Vagina (tissue), 2 donors: ENCODE measurements at regions not wholly inside any gene's neighbourhood (a gene's known extent, or its start where the extent isn't known, plus 50 kb on each side); places are given as distances from the start of the nearest gene placed in this dataset.
A peak's percentile ranks its signal among the peaks of the same experiment; 100 is the strongest.

Experiments
- DNase-seq, 2 donors: peaks; one replicate each; pipeline ENCODE4 v3.0.0-alpha.2; 2017; ENCODE audit errors: extremely low spot score in 2 of 2
- H3K27ac ChIP-seq: fragments of 200-600 bp; sonication (generic); one replicate; pipeline ENCODE4 v1.5.1; 2019
- H3K27me3 ChIP-seq: fragments of 200-600 bp; sonication (generic); one replicate; pipeline ENCODE4 v1.5.1; 2019
- H3K36me3 ChIP-seq, 2 donors: fragments of 200-600 bp; sonication (generic); one replicate each; pipeline ENCODE4 v1.5.1; 2017 to 2019
- H3K4me1 ChIP-seq: fragments of 200-600 bp; sonication (generic); one replicate; pipeline ENCODE4 v1.5.1; 2019
- H3K4me3 ChIP-seq, 2 donors: fragments of 200-600 bp; sonication (generic); 1 replicate in 1 of 2; 2 replicates in 1 of 2; pipeline ENCODE4 v1.5.1; 2016 to 2019
- H3K9me3 ChIP-seq: fragments of 200-600 bp; sonication (generic); one replicate; pipeline ENCODE4 v1.5.1; 2019
- CTCF ChIP-seq, 3 experiments: fragments of 450-650 bp in 2 of 3; fragments of 200-600 bp in 1 of 3; sonication (generic) in 1 of 3; IDR thresholded peaks; one replicate each; pipeline ENCODE4 v1.5.1; 2017 to 2019; ENCODE audit warnings: antibody characterized with exemption in 3 of 3, mild to moderate bottlenecking in 2 of 3, moderate library complexity in 2 of 3
- POLR2A ChIP-seq, 2 donors: fragments of 450-650 bp; IDR thresholded peaks; one replicate each; pipeline ENCODE4 v1.6.1; 2017; ENCODE audit warnings: antibody characterized with exemption in 2 of 2, mild to moderate bottlenecking in 2 of 2, moderate library complexity in 2 of 2
- POLR2AphosphoS5 ChIP-seq, 2 donors: sonication (generic); formaldehyde crosslinking; IDR thresholded peaks; one replicate each; pipeline ENCODE4 v1.9.0; 2017; ENCODE audit warnings: antibody characterized with exemption in 2 of 2, mild to moderate bottlenecking in 2 of 2, low read depth in 1 of 2; ENCODE audit not compliant: insufficient read depth in 1 of 2
- intact Hi-C: fragments of 100-400 bp; cut with DNase I; formaldehyde crosslinking; loops from one replicate; pipeline ENCODE4 v1.15.1; 2023

GRCh38 chr2:217612211-217612610, 390.6 kb downstream of the TNS1 start:
- no peaks in the 10 kb centered on the region for H3K27me3 ChIP-seq
- no peaks in the 10 kb centered on the region for H3K9me3 ChIP-seq
- H3K4me1 ChIP-seq = no peaks in the 10 kb centered on the region
- H3K4me3 ChIP-seq = no peak overlapping the region
- H3K27ac ChIP-seq = no peak overlapping the region
- peak in 1 of 2 donors; percentile 22 for DNase-seq
- TF ChIP-seq CTCF (IDR thresholded peaks at IDR 0.05) (no peak), POLR2AphosphoS5 (IDR thresholded peaks at IDR 0.05; ENCODE audit: insufficient read depth in 1 of 2, low read depth in 1 of 2) (no peak), POLR2A (IDR thresholded peaks at IDR 0.05) (no peak)
- intact Hi-C loops = no loop called here
- no peaks in the 10 kb centered on the region for H3K36me3 ChIP-seq

- Histone ChIP-seq H3K9me3 (no peaks in the 10 kb centered on the region), H3K36me3 (no peaks in the 10 kb centered on the region), H3K27ac (no peak overlapping the region), H3K4me3 (no peak overlapping the region), H3K4me1 (no peaks in the 10 kb centered on the region), H3K27me3 (no peaks in the 10 kb centered on the region)
- intact Hi-C loops = no loop called here
- DNase-seq = peak in 1 of 2 donors; percentile 54
- TF ChIP-seq POLR2AphosphoS5 (IDR thresholded peaks at IDR 0.05; ENCODE audit: insufficient read depth in 1 of 2, low read depth in 1 of 2) (no peak), POLR2A (IDR thresholded peaks at IDR 0.05) (no peak), CTCF (IDR thresholded peaks at IDR 0.05) (no peak)
These were observed 391.1 kb downstream of the TNS1 start for GRCh38 chr2:217611626-217612127.

- no peak for TF ChIP-seq POLR2A (IDR thresholded peaks at IDR 0.05)
- TF ChIP-seq CTCF (IDR thresholded peaks at IDR 0.05) = no peak
- TF ChIP-seq POLR2AphosphoS5 (IDR thresholded peaks at IDR 0.05; ENCODE audit: insufficient read depth in 1 of 2, low read depth in 1 of 2) = no peak
- H3K27me3 ChIP-seq = no peaks in the 10 kb centered on the region
- DNase-seq = peak in 1 of 2 donors; percentile 54
- H3K4me1 ChIP-seq = no peaks in the 10 kb centered on the region
- no peak overlapping the region for H3K4me3 ChIP-seq
- H3K36me3 ChIP-seq = no peaks in the 10 kb centered on the region
- no peak overlapping the region for H3K27ac ChIP-seq
- H3K9me3 ChIP-seq = no peaks in the 10 kb centered on the region
- intact Hi-C loops = no loop called here
These were observed 391.7 kb downstream of the TNS1 start for GRCh38 chr2:217611056-217611455.

GRCh38 chr2:217610401-217610814, 392.4 kb downstream of the TNS1 start:
- no peaks in the 10 kb centered on the region for H3K36me3 ChIP-seq
- TF ChIP-seq POLR2A (IDR thresholded peaks at IDR 0.05) (no peak), POLR2AphosphoS5 (IDR thresholded peaks at IDR 0.05; ENCODE audit: insufficient read depth in 1 of 2, low read depth in 1 of 2) (no peak), CTCF (IDR thresholded peaks at IDR 0.05) (no peak)
- DNase-seq = peak in 1 of 2 donors; percentile 60
- H3K4me3 ChIP-seq = no peak overlapping the region
- no peaks in the 10 kb centered on the region for H3K27me3 ChIP-seq
- no peaks in the 10 kb centered on the region for H3K4me1 ChIP-seq
- no peak overlapping the region for H3K27ac ChIP-seq
- no peaks in the 10 kb centered on the region for H3K9me3 ChIP-seq
- intact Hi-C loops = no loop called here

DNA sequence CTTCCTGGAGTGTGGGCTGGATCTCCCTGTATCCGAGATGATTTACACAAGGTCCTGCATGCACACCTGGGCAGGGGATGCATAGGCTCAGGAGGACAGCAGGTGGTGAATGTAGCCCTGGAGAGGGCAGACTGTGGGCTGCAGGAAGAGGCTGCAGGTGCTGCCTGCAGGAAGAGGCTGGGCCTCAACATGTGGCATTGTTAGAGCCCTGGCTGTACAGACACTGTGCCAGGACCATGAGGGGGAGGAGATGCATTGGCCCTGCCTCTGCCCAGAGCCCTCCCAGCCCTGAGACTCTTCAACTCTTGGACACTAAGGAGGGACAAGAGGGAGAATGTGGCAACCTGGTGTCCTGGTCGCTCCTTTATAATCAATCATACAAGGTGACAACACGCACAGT, 392.8 kb downstream of the TNS1 start:
- H3K27me3 ChIP-seq = no peaks in the 10 kb centered on the region
- TF ChIP-seq POLR2A (IDR thresholded peaks at IDR 0.05) = no peak
- no peak for TF ChIP-seq CTCF (IDR thresholded peaks at IDR 0.05)
- no peak for TF ChIP-seq POLR2AphosphoS5 (IDR thresholded peaks at IDR 0.05; ENCODE audit: insufficient read depth in 1 of 2, low read depth in 1 of 2)
- H3K27ac ChIP-seq = no peak overlapping the region
- intact Hi-C loops = no loop called here
- DNase-seq = no peak
- no peaks in the 10 kb centered on the region for H3K9me3 ChIP-seq
- no peak overlapping the region for H3K4me3 ChIP-seq
- peaks cover 4% of the 10 kb centered on the region for H3K4me1 ChIP-seq
- no peaks in the 10 kb centered on the region for H3K36me3 ChIP-seq
